Retinal pigment epithelial cell (primary cell): ENCODE measurements at regions not wholly inside any gene's neighbourhood (a gene's known extent, or its start where the extent isn't known, plus 50 kb on each side); places are given as distances from the start of the nearest gene placed in this dataset.

Experiments
- DNase-seq: peaks from one replicate; pipeline ENCODE4 v3.0.0-alpha.2; 2010; ENCODE audit warnings: low read depth
- H3K4me3 ChIP-seq: 2 replicates; pipeline ENCODE4 v1.5.1; 2011; ENCODE audit warnings: mild to moderate bottlenecking, low read length, control low read depth, moderate library complexity
- CTCF ChIP-seq: conservative IDR thresholded peaks from 2 replicates; pipeline ENCODE4 v1.5.1; 2011; ENCODE audit warnings: low read depth, low read length, control low read depth, inconsistent platforms

- TF ChIP-seq CTCF = no peak
- no peak overlapping the region for H3K4me3 ChIP-seq
- DNase-seq = no peak
Measured at GRCh38 chr10:31706464-31707092, 222.1 kb downstream of the ARHGAP12 start.

- H3K4me3 ChIP-seq = no peak overlapping the region
- no peak for TF ChIP-seq CTCF
- DNase-seq = no peak
Measured at GRCh38 chr10:31705136-31705535, 223.5 kb downstream of the ARHGAP12 start.

GRCh38 chr10:31704195-31704594, 224.4 kb downstream of the ARHGAP12 start:
- TF ChIP-seq CTCF = no peak
- H3K4me3 ChIP-seq = no peak overlapping the region
- no peak for DNase-seq

- H3K4me3 ChIP-seq = no peak overlapping the region
- no peak for DNase-seq
- no peak for TF ChIP-seq CTCF
Measured at GRCh38 chr10:31702954-31703353, 225.7 kb downstream of the ARHGAP12 start.

GRCh38 chr10:31702005-31702404, 226.6 kb downstream of the ARHGAP12 start:
- no peak overlapping the region for H3K4me3 ChIP-seq
- DNase-seq = no peak
- no peak for TF ChIP-seq CTCF

GRCh38 chr10:31701546-31701945, 227.1 kb downstream of the ARHGAP12 start:
- TF ChIP-seq CTCF = no peak
- no peak overlapping the region for H3K4me3 ChIP-seq
- no peak for DNase-seq

GRCh38 chr10:31700181-31700611, 228.4 kb downstream of the ARHGAP12 start:
- TF ChIP-seq CTCF = no peak
- no peak overlapping the region for H3K4me3 ChIP-seq
- DNase-seq = no peak
